ENCODE measurements at regions not wholly inside any gene's neighbourhood (a gene's known extent, or its start where the extent isn't known, plus 50 kb on each side); places are given as distances from the start of the nearest gene placed in this dataset.

DNA sequence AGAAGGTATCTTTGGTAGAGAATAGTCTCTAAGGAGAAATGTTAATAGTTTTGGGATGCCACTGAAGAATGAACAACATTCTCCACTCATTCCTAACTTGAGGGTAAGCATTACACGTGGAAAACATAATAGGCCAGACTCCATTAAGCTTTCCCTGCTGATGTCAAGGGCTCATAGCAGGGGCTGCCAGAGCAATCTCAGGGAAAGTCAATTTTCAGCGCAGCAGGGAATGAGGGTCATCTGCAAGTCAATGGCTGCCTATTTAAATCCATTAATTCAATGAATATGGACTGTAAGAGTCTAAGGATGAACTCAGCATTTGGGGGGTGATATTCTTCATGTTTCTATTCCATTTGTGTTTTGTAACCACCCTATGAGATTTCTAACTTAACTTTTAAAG, 144.2 kb upstream of the ARL4C start:
- no peak for DNase-seq

GRCh38 chr2:234640657-234641056, 143.8 kb upstream of the ARL4C start:
- no peak for DNase-seq

DNA sequence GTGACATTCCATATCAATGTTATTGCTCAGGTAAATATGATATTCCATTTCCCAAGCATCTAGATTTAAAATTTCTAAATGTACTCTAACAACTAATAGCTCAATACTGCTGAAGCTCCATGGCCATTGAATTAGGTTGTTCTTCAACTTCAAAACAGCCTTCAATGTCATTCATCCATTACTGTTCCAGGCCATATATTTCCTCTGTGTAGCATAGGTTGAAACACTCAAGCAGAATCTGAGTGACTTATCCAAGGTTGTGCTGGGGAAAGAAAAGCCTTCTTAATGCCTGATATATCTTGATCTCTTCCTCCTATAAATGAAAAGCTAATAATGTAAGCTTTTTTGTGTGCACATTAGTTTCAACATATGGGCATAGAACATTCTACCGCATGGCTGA, 142.1 kb upstream of the ARL4C start:
- DNase-seq = no peak

GRCh38 chr2:234635284-234635683, 138.4 kb upstream of the ARL4C start:
- no peak for DNase-seq

- no peak for DNase-seq
Observed at GRCh38 chr2:234633581-234634230, 136.8 kb upstream of the ARL4C start.

DNA sequence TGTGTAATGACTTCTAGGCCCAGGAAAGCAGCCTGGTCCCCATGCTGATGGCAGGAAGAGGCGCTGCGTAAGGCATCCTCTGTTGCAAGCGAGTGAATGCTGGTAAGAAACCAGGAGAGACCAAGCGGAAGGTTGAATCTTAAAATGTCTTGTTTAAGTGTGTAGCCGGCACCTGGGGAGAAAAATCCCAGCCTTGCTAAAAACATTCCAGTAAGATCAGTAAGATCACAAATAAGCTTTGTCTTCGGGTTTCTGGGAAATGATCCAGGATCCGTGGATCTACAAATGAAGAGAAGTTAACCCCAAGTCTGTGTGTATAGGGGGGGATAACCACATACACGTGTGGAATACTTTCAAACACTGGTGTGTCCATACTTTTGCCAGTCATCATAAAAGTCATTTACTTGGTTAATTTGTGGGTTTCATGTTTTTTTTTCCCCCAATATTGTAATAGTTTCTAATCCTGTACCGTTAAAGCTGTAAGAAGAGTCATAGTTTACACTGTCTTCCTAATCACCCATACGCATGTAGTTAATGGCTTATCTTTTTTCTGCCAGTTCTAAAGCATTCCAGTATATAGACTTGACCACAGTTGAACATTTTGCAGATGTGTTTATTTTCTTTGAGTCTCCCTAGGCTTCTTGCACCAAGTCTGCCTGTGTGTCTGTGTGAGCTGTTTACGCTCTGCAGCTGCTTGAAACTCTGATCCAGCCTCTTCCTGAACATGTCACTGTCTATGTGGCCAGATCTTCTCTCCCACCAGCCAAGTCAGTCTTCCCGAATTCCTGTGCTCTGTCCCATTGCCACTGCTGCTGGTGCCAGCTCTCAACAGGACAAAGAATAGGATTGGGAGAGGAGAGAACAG, 135.9 kb upstream of the ARL4C start:
- DNase-seq = no peak

DNA sequence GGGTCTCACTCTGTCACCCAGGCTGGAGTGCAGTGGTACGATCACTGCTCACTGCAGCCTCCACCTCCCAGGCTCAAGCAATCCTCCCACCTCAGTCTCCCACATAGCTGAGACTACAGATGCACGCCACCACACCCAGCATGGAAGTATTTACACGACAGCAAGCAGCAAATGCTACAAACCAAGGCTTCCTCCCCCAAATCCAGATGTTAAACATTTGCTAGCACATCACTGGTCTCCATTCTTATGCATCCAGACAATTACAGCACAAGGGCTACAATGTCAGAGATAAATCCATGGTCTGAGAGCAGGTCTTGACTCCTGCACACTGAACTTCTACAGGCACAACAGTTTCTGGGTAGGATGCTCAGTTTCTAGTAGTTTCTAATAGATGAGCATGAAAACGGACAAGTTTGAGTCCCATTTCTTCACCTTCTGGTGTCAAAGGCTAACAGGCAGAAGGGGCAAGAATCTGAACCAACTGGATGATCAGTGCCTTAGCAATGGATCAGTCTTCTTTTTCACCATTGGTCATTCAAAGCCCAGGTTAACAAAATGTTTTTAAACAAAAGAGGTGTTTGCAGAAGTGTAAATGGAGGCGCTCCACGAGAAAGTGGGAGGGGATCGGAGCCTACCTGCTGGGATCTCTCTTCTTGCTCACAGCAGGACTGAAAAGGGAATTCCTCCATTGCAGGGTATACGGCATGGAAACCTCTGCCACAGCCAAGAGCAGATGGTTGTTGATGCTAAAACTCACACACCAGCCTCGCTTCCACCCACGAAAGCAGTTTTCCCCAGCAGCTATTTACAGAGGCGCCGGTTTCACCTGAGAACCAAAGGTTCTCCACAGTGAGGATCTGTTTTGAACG, 135.0 kb upstream of the ARL4C start:
- no peak for DNase-seq

DNA sequence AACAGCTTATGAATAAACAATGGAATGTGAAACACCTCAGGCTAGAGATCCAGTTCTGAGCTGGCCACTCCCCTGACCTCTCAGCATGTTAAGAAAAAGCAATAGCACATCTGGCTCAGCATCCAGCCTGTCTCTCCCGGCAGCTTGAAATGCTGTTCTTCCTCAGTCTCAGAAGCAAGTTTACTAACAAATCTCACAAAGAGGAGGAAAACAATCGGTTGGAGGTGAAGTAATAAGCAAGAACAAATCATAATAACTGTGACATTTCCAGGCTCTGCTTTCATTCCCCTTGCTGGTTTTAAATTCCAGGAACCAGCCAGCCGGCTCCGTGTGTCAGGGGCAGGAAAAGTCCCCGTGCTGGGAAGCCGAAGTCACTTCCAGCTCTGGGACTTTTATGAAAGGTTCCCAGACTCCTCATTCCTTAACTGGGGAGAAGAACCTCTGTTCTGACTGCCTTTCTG, 133.9 kb upstream of the ARL4C start:
- no peak for DNase-seq

- DNase-seq = peak in 3 of 56 donors; percentile 3 to 22 (median 12)
Observed at GRCh38 chr2:234629596-234629995, 132.7 kb upstream of the ARL4C start.

DNA sequence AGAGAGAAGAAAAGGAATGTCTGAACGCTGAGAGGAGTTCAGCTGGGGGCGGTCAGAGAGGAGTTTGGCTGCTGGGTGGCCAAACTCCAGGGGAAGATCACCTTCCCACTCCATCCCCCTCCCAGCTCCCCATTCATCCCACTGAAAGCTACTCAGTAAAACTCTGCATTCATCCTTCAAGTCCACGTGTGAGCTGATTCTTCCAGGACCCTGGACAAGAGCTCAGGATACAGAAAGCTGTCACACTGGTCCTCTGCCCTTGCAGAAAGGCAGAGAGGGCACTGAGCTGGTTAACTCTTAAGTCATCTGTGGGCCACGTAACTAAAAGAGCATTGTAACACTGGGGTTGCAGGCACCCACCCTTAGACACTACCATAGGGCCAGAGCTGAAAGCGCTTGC, 132.1 kb upstream of the ARL4C start:
- DNase-seq = no peak

GRCh38 chr2:234627308-234627707, 130.4 kb upstream of the ARL4C start:
- no peak for DNase-seq

DNA sequence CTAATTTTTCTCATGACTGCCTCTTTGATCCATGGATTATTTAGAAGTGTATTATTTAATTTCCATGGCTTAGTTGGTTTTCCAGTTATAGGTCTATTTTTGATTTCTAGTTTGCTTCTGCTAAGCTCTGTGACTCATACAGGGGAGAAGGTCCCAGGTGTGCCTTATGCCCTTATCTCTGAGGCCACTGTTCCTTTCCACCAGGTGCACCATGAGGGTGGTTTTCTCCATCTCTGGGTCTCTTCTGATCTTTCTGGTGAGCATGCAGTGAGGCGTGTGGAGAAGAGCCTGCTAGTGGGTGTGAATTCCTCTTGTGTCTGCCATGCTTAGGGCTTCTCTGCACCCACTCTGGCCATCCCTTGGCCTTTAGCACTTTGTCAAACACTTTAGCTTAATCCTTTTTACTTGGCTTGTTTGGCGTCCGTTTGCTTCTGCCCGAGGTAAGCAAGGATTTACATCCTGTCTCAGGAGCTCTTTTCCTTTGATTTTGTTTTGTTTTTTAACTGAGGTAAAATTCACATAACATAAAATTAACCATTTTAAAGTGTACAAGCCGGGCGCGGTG, 129.8 kb upstream of the ARL4C start:
- DNase-seq = no peak

GRCh38 chr2:234625626-234626250, 128.9 kb upstream of the ARL4C start:
- DNase-seq = no peak

- no peak for DNase-seq
Observed at GRCh38 chr2:234623521-234623991, 126.7 kb upstream of the ARL4C start.

DNA sequence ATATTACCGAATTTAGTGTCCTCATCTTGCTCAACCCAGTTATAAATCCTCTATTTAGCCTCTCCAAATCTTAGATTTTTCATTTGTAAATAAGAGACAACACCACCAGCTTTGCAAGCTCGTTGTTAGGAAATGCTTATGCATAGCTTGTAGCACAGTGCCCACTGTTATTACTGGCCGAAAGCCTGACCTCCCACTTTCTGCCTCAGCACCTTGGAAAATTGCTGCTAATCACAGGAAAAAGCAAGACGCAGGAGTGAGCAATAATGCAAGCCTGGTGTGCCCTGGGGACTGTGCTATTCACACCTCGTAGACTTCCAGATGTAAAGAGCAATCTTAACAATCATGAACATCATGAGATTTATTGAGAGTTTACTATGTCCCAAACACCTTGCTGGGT, 124.2 kb upstream of the ARL4C start:
- no peak for DNase-seq

DNA sequence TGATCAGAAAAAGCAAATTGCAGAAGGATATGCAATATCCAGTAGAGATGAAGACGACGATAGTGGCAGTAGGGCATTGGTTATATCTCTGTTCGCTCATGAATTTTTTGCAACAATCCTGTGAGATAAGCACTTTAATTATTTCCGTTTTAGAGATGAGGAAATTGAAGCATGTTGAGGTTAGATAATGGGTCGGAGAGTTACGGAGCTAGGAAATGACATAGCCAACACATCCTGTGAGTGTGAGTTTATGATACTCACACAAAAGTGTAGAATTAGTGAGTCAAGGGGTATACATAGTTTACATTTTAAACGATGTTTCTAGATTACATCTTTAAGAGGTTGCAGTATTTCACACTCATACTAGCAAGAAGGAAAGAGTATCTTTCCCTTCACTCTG, 123.1 kb upstream of the ARL4C start:
- DNase-seq = no peak

GRCh38 chr2:234615643-234616356, 118.9 kb upstream of the ARL4C start:
- no peak for DNase-seq

- DNase-seq = no peak
Observed at GRCh38 chr2:234611209-234611608, 114.3 kb upstream of the ARL4C start.

GRCh38 chr2:234608946-234609345, 112.1 kb upstream of the ARL4C start:
- no peak for DNase-seq

GRCh38 chr2:234607691-234608090, 110.8 kb upstream of the ARL4C start:
- DNase-seq = no peak
